Suprapubic skin (tissue), 4 donors: ENCODE measurements at regions not wholly inside any gene's neighbourhood (a gene's known extent, or its start where the extent isn't known, plus 50 kb on each side); places are given as distances from the start of the nearest gene placed in this dataset.

Experiments used
- DNase-seq, 2 donors: peaks; one replicate each; pipeline ENCODE4 v3.0.0-alpha.2; 2019; ENCODE audit warnings: low spot score in 2 of 2
- H3K27ac ChIP-seq: fragments of 200-600 bp; sonication (generic); one replicate; pipeline ENCODE4 v1.5.1; 2019
- H3K27me3 ChIP-seq: fragments of 200-600 bp; sonication (generic); one replicate; pipeline ENCODE4 v1.5.1; 2019
- H3K36me3 ChIP-seq: fragments of 200-600 bp; sonication (generic); one replicate; pipeline ENCODE4 v1.5.1; 2019
- H3K4me1 ChIP-seq: fragments of 200-600 bp; sonication (generic); one replicate; pipeline ENCODE4 v1.5.1; 2019
- H3K4me3 ChIP-seq: fragments of 200-600 bp; sonication (generic); one replicate; pipeline ENCODE4 v1.5.1; 2019; ENCODE audit warnings: mild to moderate bottlenecking
- H3K9me3 ChIP-seq: fragments of 200-600 bp; sonication (generic); one replicate; pipeline ENCODE4 v1.5.1; 2019
- EP300 ChIP-seq: sonication (generic); formaldehyde crosslinking; IDR thresholded peaks from one replicate; pipeline ENCODE4 v1.6.1; 2017; ENCODE audit warnings: antibody characterized with exemption
- POLR2A ChIP-seq, 2 donors: fragments of 450-650 bp; IDR thresholded peaks; one replicate each; pipeline ENCODE4 v1.6.1; 2017; ENCODE audit warnings: antibody characterized with exemption in 2 of 2, mild to moderate bottlenecking in 2 of 2, moderate library complexity in 2 of 2
- POLR2AphosphoS5 ChIP-seq, 3 donors: sonication (generic); formaldehyde crosslinking; IDR thresholded peaks; one replicate each; pipeline ENCODE4 v1.6.1; 2017; ENCODE audit warnings: antibody characterized with exemption in 3 of 3
- WGBS: methylation state at CpG from one replicate; pipeline ENCODE4 v1.1.5; 2018; 5-methylcytosine and 5-hydroxymethylcytosine counted together
- TF ChIP-seq, protein P1 (sequence below), 2 donors: fragments of 200-600 bp in 1 of 2; fragments of 450-650 bp in 1 of 2; sonication (generic) in 1 of 2; IDR thresholded peaks; one replicate each; pipeline ENCODE4 v1.5.1; 2016 to 2019; ENCODE audit warnings: antibody characterized with exemption in 2 of 2, mild to moderate bottlenecking in 1 of 2, moderate library complexity in 1 of 2

- Histone ChIP-seq H3K27me3 (no peaks in the 10 kb centered on the region), H3K27ac (no peak overlapping the region), H3K4me3 (no peak overlapping the region), H3K9me3 (no peaks in the 10 kb centered on the region), H3K4me1 (peaks cover 5% of the 10 kb centered on the region), H3K36me3 (no peaks in the 10 kb centered on the region)
- TF ChIP-seq POLR2A (IDR thresholded peaks at IDR 0.05) (no peak), POLR2AphosphoS5 (IDR thresholded peaks at IDR 0.05) (no peak), EP300 (no peak)
- TF ChIP-seq, protein P1, sequence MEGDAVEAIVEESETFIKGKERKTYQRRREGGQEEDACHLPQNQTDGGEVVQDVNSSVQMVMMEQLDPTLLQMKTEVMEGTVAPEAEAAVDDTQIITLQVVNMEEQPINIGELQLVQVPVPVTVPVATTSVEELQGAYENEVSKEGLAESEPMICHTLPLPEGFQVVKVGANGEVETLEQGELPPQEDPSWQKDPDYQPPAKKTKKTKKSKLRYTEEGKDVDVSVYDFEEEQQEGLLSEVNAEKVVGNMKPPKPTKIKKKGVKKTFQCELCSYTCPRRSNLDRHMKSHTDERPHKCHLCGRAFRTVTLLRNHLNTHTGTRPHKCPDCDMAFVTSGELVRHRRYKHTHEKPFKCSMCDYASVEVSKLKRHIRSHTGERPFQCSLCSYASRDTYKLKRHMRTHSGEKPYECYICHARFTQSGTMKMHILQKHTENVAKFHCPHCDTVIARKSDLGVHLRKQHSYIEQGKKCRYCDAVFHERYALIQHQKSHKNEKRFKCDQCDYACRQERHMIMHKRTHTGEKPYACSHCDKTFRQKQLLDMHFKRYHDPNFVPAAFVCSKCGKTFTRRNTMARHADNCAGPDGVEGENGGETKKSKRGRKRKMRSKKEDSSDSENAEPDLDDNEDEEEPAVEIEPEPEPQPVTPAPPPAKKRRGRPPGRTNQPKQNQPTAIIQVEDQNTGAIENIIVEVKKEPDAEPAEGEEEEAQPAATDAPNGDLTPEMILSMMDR (IDR thresholded peaks at IDR 0.05): no peak
- no peak for DNase-seq
- WGBS: 83% methylated on average over 6 of the region's 6 CpGs
These were observed 342.7 kb downstream of the COG6 start for GRCh38 chr13:39998166-39998565.

- H3K4me1 ChIP-seq: peaks cover 5% of the 10 kb centered on the region
- no peak for TF ChIP-seq POLR2AphosphoS5 (IDR thresholded peaks at IDR 0.05)
- TF ChIP-seq, protein P1 (IDR thresholded peaks at IDR 0.05): no peak
- no peak for TF ChIP-seq POLR2A (IDR thresholded peaks at IDR 0.05)
- TF ChIP-seq EP300: no peak
- H3K27me3 ChIP-seq: no peaks in the 10 kb centered on the region
- H3K27ac ChIP-seq: no peak overlapping the region
- H3K4me3 ChIP-seq: no peak overlapping the region
- H3K9me3 ChIP-seq: no peaks in the 10 kb centered on the region
- no peak for DNase-seq
- H3K36me3 ChIP-seq: no peaks in the 10 kb centered on the region
- WGBS: 67% methylated on average over 5 of the region's 5 CpGs
These were observed 346.6 kb downstream of the COG6 start for GRCh38 chr13:40002016-40002415.

DNA sequence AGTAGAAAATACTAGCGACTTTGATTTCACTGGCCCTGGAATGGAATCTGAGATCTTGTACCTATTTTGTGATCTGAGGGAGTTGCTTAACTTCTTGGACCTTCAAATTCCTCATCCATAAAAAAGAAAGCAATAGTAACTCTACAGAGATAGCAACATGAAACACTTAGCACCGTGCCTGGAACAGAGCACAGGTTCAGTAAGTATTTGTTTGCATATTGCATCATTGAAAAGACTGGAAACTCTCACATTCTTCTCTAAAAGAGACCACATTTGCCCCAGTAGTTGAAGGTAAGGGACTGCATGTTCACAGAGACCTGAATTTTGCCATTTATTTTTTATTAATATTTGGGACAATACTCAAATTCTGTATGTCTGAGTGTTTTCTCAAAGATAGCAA, 358.1 kb downstream of the COG6 start:
- TF ChIP-seq EP300: no peak
- no peak for TF ChIP-seq POLR2A (IDR thresholded peaks at IDR 0.05)
- TF ChIP-seq, protein P1 (IDR thresholded peaks at IDR 0.05): no peak
- TF ChIP-seq POLR2AphosphoS5 (IDR thresholded peaks at IDR 0.05): no peak
- 91% methylated on average over 2 of the region's 2 CpGs for WGBS
- Histone ChIP-seq H3K36me3 (no peaks in the 10 kb centered on the region), H3K4me1 (peaks cover 3% of the 10 kb centered on the region), H3K9me3 (no peaks in the 10 kb centered on the region), H3K27me3 (no peaks in the 10 kb centered on the region), H3K27ac (no peak overlapping the region), H3K4me3 (no peak overlapping the region)
- DNase-seq: no peak

- H3K4me3 ChIP-seq: no peak overlapping the region
- H3K27ac ChIP-seq: no peak overlapping the region
- no peaks in the 10 kb centered on the region for H3K9me3 ChIP-seq
- peaks cover 3% of the 10 kb centered on the region for H3K4me1 ChIP-seq
- TF ChIP-seq POLR2AphosphoS5 (IDR thresholded peaks at IDR 0.05) (no peak), EP300 (no peak), POLR2A (IDR thresholded peaks at IDR 0.05) (no peak)
- TF ChIP-seq, protein P1 (IDR thresholded peaks at IDR 0.05): no peak
- no peak for DNase-seq
- 69% methylated on average over 7 of the region's 7 CpGs for WGBS
- H3K36me3 ChIP-seq: no peaks in the 10 kb centered on the region
- no peaks in the 10 kb centered on the region for H3K27me3 ChIP-seq
These were observed 361.6 kb downstream of the COG6 start for GRCh38 chr13:40016953-40017660.

DNA sequence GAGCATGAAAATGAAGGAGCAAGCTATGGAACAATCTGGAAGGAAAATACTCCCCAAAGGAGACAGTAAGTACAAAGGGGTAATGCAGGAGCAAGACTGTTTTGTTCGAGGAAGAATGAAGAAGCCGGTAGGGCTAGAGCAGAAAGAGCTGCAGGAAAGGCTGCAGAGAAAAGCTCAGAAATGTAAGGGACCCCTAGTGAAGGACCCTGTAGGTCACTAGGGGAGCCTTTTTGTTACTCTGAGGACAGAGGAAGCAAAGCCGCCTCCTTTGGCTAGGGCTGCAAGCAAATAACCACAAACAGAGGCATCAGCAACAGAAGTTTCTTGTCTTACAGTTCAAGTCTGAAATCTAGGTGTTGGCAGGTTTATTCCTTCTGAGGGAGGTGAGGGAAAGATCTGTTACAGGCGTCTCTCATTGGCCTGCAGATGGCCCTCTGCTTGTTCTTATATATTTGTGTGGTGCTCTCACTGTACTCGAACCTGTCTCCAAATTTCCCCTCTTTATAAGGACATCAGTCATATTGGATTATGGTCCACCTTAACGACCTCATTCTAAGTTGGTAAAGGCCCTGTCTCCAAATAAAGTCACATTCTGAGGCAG, 362.3 kb downstream of the COG6 start:
- TF ChIP-seq POLR2AphosphoS5 (IDR thresholded peaks at IDR 0.05): no peak
- TF ChIP-seq EP300: no peak
- TF ChIP-seq, protein P1 (IDR thresholded peaks at IDR 0.05): no peak
- no peak for TF ChIP-seq POLR2A (IDR thresholded peaks at IDR 0.05)
- no peak overlapping the region for H3K27ac ChIP-seq
- no peaks in the 10 kb centered on the region for H3K36me3 ChIP-seq
- no peak for DNase-seq
- H3K27me3 ChIP-seq: no peaks in the 10 kb centered on the region
- no peak overlapping the region for H3K4me3 ChIP-seq
- no peaks in the 10 kb centered on the region for H3K9me3 ChIP-seq
- 91% methylated on average over 6 of the region's 6 CpGs for WGBS
- H3K4me1 ChIP-seq: peaks cover 3% of the 10 kb centered on the region
